ENCODE measurements at regions not wholly inside any gene's neighbourhood (a gene's known extent, or its start where the extent isn't known, plus 50 kb on each side); places are given as distances from the start of the nearest gene placed in this dataset.

- Histone ChIP-seq H3K27ac (no peak overlapping the region), H3K79me2 (ENCODE audit: low read depth) (no peaks in the 10 kb centered on the region), H3K36me3 (ENCODE audit: low read depth) (no peaks in the 10 kb centered on the region), H3K4me2 (no peak overlapping the region), H3K4me3 (no peak overlapping the region), H2AFZ (no peak overlapping the region), H3K27me3 (ENCODE audit: insufficient read depth, low read depth) (no peaks in the 10 kb centered on the region), H3F3A (ENCODE audit: insufficient read depth, low read depth) (no peaks in the 10 kb centered on the region), H4K20me1 (ENCODE audit: insufficient read depth) (no peaks in the 10 kb centered on the region), H3K4me1 (replicated peaks; ENCODE audit: insufficient read depth) (no peaks in the 10 kb centered on the region), H3K9me2 (ENCODE audit: insufficient read depth) (no peaks in the 10 kb centered on the region), H3K9me3 (ENCODE audit: insufficient read depth, low read depth) (no peaks in the 10 kb centered on the region)
- no peak for TF ChIP-seq EZH2 (IDR thresholded peaks at IDR 0.05; ENCODE audit: low read depth)
- TF ChIP-seq, protein P1, sequence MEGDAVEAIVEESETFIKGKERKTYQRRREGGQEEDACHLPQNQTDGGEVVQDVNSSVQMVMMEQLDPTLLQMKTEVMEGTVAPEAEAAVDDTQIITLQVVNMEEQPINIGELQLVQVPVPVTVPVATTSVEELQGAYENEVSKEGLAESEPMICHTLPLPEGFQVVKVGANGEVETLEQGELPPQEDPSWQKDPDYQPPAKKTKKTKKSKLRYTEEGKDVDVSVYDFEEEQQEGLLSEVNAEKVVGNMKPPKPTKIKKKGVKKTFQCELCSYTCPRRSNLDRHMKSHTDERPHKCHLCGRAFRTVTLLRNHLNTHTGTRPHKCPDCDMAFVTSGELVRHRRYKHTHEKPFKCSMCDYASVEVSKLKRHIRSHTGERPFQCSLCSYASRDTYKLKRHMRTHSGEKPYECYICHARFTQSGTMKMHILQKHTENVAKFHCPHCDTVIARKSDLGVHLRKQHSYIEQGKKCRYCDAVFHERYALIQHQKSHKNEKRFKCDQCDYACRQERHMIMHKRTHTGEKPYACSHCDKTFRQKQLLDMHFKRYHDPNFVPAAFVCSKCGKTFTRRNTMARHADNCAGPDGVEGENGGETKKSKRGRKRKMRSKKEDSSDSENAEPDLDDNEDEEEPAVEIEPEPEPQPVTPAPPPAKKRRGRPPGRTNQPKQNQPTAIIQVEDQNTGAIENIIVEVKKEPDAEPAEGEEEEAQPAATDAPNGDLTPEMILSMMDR (conservative IDR thresholded peaks at IDR 0.05) = no peak
- CTCF ChIA-PET = no interaction called here
- intact Hi-C loops (cut with micrococcal nuclease; ENCODE audit: unreplicated experiment) = no loop called here
- no TSS peak for BruUV-seq (replicated peaks)
- DNase-seq = no peak
- POLR2A ChIA-PET (ENCODE audit: unreplicated experiment) = no interaction called here
Measured at GRCh38 chr3:6260551-6261191, 600.2 kb upstream of the GRM7 start.

DNA sequence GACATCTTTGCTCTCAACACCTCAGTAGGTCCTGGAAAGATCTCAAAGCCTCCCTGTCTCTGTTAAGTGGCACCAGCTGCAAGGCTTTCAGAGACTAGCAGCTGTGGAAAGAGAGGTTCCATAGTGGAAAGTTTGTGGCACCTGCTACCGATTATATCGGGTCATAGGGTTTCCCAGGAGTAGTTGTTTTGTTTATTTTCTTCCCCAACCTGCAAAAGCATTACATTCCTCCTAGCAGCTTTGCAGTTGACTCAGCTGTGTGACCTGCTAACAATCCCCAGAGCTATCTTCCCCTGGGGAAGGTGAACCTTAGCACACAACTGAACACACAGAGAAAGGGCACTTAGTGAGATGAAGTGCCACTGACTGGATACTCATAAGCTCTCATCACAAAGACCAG, 598.9 kb upstream of the GRM7 start:
- H3K27ac ChIP-seq = no peak overlapping the region
- POLR2A ChIA-PET (ENCODE audit: unreplicated experiment) = no interaction called here
- H4K20me1 ChIP-seq (ENCODE audit: insufficient read depth) = no peaks in the 10 kb centered on the region
- no peak overlapping the region for H3K4me2 ChIP-seq
- no peaks in the 10 kb centered on the region for H3K79me2 ChIP-seq (ENCODE audit: low read depth)
- H3K4me3 ChIP-seq = no peak overlapping the region
- H2AFZ ChIP-seq = no peak overlapping the region
- peak in 1 of 2 experiments; percentile 43 for DNase-seq
- H3K9me3 ChIP-seq (ENCODE audit: insufficient read depth, low read depth) = no peaks in the 10 kb centered on the region
- no peaks in the 10 kb centered on the region for H3F3A ChIP-seq (ENCODE audit: insufficient read depth, low read depth)
- TF ChIP-seq, protein P1 (conservative IDR thresholded peaks at IDR 0.05) = no peak
- TF ChIP-seq EZH2 (IDR thresholded peaks at IDR 0.05; ENCODE audit: low read depth) = no peak
- no peaks in the 10 kb centered on the region for H3K9me2 ChIP-seq (ENCODE audit: insufficient read depth)
- H3K36me3 ChIP-seq (ENCODE audit: low read depth) = no peaks in the 10 kb centered on the region
- intact Hi-C loops (cut with micrococcal nuclease; ENCODE audit: unreplicated experiment) = no loop called here
- no peaks in the 10 kb centered on the region for H3K27me3 ChIP-seq (ENCODE audit: insufficient read depth, low read depth)
- CTCF ChIA-PET = no interaction called here
- H3K4me1 ChIP-seq (replicated peaks; ENCODE audit: insufficient read depth) = no peaks in the 10 kb centered on the region
- no TSS peak for BruUV-seq (replicated peaks)

- Histone ChIP-seq H3K4me3 (no peak overlapping the region), H3K9me2 (ENCODE audit: insufficient read depth) (no peaks in the 10 kb centered on the region), H3F3A (ENCODE audit: insufficient read depth, low read depth) (no peaks in the 10 kb centered on the region), H2AFZ (no peak overlapping the region), H3K9me3 (ENCODE audit: insufficient read depth, low read depth) (no peaks in the 10 kb centered on the region), H3K27ac (no peak overlapping the region), H3K79me2 (ENCODE audit: low read depth) (no peaks in the 10 kb centered on the region), H3K4me1 (replicated peaks; ENCODE audit: insufficient read depth) (no peaks in the 10 kb centered on the region), H3K36me3 (ENCODE audit: low read depth) (no peaks in the 10 kb centered on the region), H3K27me3 (ENCODE audit: insufficient read depth, low read depth) (no peaks in the 10 kb centered on the region), H4K20me1 (ENCODE audit: insufficient read depth) (no peaks in the 10 kb centered on the region), H3K4me2 (no peak overlapping the region)
- CTCF ChIA-PET = no interaction called here
- DNase-seq = no peak
- POLR2A ChIA-PET (ENCODE audit: unreplicated experiment) = no interaction called here
- intact Hi-C loops (cut with micrococcal nuclease; ENCODE audit: unreplicated experiment) = no loop called here
- BruUV-seq (replicated peaks) = no TSS peak
- TF ChIP-seq, protein P1 (conservative IDR thresholded peaks at IDR 0.05) = no peak
- TF ChIP-seq EZH2 (IDR thresholded peaks at IDR 0.05; ENCODE audit: low read depth) = no peak
Measured at GRCh38 chr3:6264036-6264435, 596.9 kb upstream of the GRM7 start.
